ENCODE measurements at regions not wholly inside any gene's neighbourhood (a gene's known extent, or its start where the extent isn't known, plus 50 kb on each side); places are given as distances from the start of the nearest gene placed in this dataset.

DNA sequence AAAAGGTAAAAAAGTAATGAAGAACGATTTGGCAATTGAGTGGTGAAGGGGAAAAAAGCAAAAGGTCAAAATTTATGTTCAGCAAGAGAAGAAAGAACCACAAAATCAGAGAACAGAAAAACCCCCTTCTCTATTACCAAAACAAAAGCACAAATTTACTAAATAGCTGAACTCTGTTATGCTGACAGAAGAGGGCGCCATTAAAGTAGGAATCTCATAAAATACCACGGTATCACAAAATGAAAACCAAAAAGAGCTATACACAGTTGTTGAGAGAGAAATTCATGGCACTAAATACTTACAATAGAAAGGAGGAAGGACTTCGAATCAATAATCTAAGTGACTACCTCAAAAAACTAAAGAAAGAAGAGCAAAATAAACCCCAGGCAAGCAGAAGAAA lies 69.6 kb upstream of the CXorf66 start:
- TF ChIP-seq, protein P1, sequence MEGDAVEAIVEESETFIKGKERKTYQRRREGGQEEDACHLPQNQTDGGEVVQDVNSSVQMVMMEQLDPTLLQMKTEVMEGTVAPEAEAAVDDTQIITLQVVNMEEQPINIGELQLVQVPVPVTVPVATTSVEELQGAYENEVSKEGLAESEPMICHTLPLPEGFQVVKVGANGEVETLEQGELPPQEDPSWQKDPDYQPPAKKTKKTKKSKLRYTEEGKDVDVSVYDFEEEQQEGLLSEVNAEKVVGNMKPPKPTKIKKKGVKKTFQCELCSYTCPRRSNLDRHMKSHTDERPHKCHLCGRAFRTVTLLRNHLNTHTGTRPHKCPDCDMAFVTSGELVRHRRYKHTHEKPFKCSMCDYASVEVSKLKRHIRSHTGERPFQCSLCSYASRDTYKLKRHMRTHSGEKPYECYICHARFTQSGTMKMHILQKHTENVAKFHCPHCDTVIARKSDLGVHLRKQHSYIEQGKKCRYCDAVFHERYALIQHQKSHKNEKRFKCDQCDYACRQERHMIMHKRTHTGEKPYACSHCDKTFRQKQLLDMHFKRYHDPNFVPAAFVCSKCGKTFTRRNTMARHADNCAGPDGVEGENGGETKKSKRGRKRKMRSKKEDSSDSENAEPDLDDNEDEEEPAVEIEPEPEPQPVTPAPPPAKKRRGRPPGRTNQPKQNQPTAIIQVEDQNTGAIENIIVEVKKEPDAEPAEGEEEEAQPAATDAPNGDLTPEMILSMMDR (IDR thresholded peaks at IDR 0.05), result no peak
- no peak for TF ChIP-seq POLR2A (IDR thresholded peaks at IDR 0.05)

Measured in lower leg skin (tissue), 3 donors.